ENCODE measurements at regions not wholly inside any gene's neighbourhood (a gene's known extent, or its start where the extent isn't known, plus 50 kb on each side); places are given as distances from the start of the nearest gene placed in this dataset.

GRCh38 chr19:30235946-30236345 is 136.2 kb upstream of the ZNF536 start:
- Mint-ChIP-seq H3K36me3 (ENCODE audit: insufficient read depth, unreplicated experiment) (no peaks in the 10 kb centered on the region), H3K27me3 (ENCODE audit: insufficient read depth, unreplicated experiment) (no peaks in the 10 kb centered on the region), H3K9me3 (ENCODE audit: unreplicated experiment) (peaks cover 31% of the 10 kb centered on the region), H3K4me3 (ENCODE audit: unreplicated experiment) (no peak overlapping the region), H3K4me1 (ENCODE audit: insufficient read depth, unreplicated experiment) (no peaks in the 10 kb centered on the region), H3K27ac (ENCODE audit: low read depth, unreplicated experiment) (no peak overlapping the region)
- no TSS peak for BruUV-seq (replicated peaks)
- ChIA-PET POLR2A (interaction anchor here (0.6 kb wide), 1 partner anchor 16 kb away, joined by 3 read pairs; no protein-coding TSS in a partner anchor), CTCF (no interaction called here)
- no peak for DNase-seq (ENCODE audit: unreplicated experiment)
- intact Hi-C loops (cut with micrococcal nuclease), result no loop called here
- TF ChIP-seq CTCF (IDR thresholded peaks at IDR 0.05; ENCODE audit: unreplicated experiment), result no peak

DNA sequence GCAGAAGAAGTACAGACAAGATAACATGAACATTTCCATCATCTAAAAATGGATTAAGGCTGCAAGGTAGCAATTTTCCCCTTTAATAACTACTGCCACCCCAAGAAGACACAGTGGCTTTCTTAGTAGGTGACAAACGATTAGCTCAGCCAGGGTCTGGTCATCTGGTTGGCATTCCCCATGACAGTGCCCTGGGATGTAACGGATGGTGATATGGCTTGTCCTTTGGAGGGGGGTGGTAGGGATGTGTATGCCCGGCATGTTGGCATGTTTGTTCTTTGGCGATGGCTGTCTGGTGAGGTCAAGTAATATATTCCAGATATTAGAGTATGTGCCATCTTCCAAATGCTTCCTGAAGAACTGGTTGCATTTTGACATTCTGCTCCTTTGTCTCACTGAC is 135.6 kb upstream of the ZNF536 start:
- Mint-ChIP-seq H3K4me1 (ENCODE audit: insufficient read depth, unreplicated experiment) (no peaks in the 10 kb centered on the region), H3K4me3 (ENCODE audit: unreplicated experiment) (no peak overlapping the region), H3K27me3 (ENCODE audit: insufficient read depth, unreplicated experiment) (no peaks in the 10 kb centered on the region), H3K27ac (ENCODE audit: low read depth, unreplicated experiment) (no peak overlapping the region), H3K9me3 (ENCODE audit: unreplicated experiment) (peaks cover 33% of the 10 kb centered on the region), H3K36me3 (ENCODE audit: insufficient read depth, unreplicated experiment) (no peaks in the 10 kb centered on the region)
- no peak for TF ChIP-seq CTCF (IDR thresholded peaks at IDR 0.05; ENCODE audit: unreplicated experiment)
- ChIA-PET POLR2A (interaction anchor here (0.6 kb wide), 1 partner anchor 15 kb away, joined by 3 read pairs; no protein-coding TSS in a partner anchor), CTCF (no interaction called here)
- BruUV-seq (replicated peaks), result no TSS peak
- intact Hi-C loops (cut with micrococcal nuclease), result no loop called here
- DNase-seq (ENCODE audit: unreplicated experiment), result no peak

DNA sequence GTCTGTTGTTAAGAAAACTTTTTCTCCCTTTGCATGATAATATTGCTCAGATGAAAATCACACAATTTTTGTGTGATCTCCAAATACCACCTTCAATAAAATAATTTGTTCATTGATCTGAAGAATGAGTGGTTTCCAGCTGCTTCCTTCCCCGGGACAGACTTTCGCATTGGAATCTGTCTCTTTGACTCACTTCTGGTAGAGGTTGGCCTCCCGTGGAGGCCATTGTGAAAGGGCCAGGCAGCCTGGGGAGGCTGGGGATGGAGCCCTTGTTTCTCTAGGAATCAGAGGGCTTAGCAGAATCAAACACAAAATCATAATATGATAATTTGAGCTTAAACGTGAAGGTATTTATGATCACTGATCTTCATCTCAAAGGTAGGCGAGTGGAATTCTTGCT is 135.0 kb upstream of the ZNF536 start:
- Mint-ChIP-seq H3K9me3 (ENCODE audit: unreplicated experiment) (peaks cover 34% of the 10 kb centered on the region), H3K36me3 (ENCODE audit: insufficient read depth, unreplicated experiment) (no peaks in the 10 kb centered on the region), H3K27ac (ENCODE audit: low read depth, unreplicated experiment) (no peak overlapping the region), H3K4me1 (ENCODE audit: insufficient read depth, unreplicated experiment) (no peaks in the 10 kb centered on the region), H3K27me3 (ENCODE audit: insufficient read depth, unreplicated experiment) (no peaks in the 10 kb centered on the region), H3K4me3 (ENCODE audit: unreplicated experiment) (no peak overlapping the region)
- no peak for DNase-seq (ENCODE audit: unreplicated experiment)
- no peak for TF ChIP-seq CTCF (IDR thresholded peaks at IDR 0.05; ENCODE audit: unreplicated experiment)
- ChIA-PET CTCF (interaction anchor here (0.7 to 1.1 kb wide), 2 partner anchors 31 to 467 kb away, joined by 3 to 4 read pairs; no protein-coding TSS in a partner anchor), POLR2A (no interaction called here)
- no TSS peak for BruUV-seq (replicated peaks)
- intact Hi-C loops (cut with micrococcal nuclease), result no loop called here

- Mint-ChIP-seq H3K9me3 (ENCODE audit: unreplicated experiment) (peaks cover 50% of the 10 kb centered on the region), H3K4me1 (ENCODE audit: insufficient read depth, unreplicated experiment) (no peaks in the 10 kb centered on the region), H3K27me3 (ENCODE audit: insufficient read depth, unreplicated experiment) (no peaks in the 10 kb centered on the region), H3K36me3 (ENCODE audit: insufficient read depth, unreplicated experiment) (no peaks in the 10 kb centered on the region), H3K27ac (ENCODE audit: low read depth, unreplicated experiment) (no peak overlapping the region), H3K4me3 (ENCODE audit: unreplicated experiment) (no peak overlapping the region)
- TF ChIP-seq CTCF (IDR thresholded peaks at IDR 0.05; ENCODE audit: unreplicated experiment), result no peak
- ChIA-PET CTCF (interaction anchor here (0.6 kb wide), 2 partner anchors 212 to 443 kb away, joined by 3 read pairs; no protein-coding TSS in a partner anchor), POLR2A (no interaction called here)
- no peak for DNase-seq (ENCODE audit: unreplicated experiment)
- no TSS peak for BruUV-seq (replicated peaks)
- intact Hi-C loops (cut with micrococcal nuclease), result no loop called here
Observed at GRCh38 chr19:30240904-30241695, 131.1 kb upstream of the ZNF536 start.
